ENCODE measurements at regions not wholly inside any gene's neighbourhood (a gene's known extent, or its start where the extent isn't known, plus 50 kb on each side); places are given as distances from the start of the nearest gene placed in this dataset.

- TF ChIP-seq CTCF (IDR thresholded peaks at IDR 0.05; ENCODE audit: insufficient read depth, low read depth, low read length): no peak
- TF ChIP-seq EZH2 (IDR thresholded peaks at IDR 0.05; ENCODE audit: insufficient read depth, low read length): no peak
Measured at GRCh38 chr1:22292011-22292788, 149.3 kb upstream of the WNT4 start.
